ENCODE measurements at regions not wholly inside any gene's neighbourhood (a gene's known extent, or its start where the extent isn't known, plus 50 kb on each side); places are given as distances from the start of the nearest gene placed in this dataset.

GRCh38 chr12:46680506-46680905 lies 145.3 kb downstream of the SLC38A4 start:
- H3K9me3 ChIP-seq, result no peaks in the 10 kb centered on the region
- CTCF ChIA-PET, result interaction anchor here (1.0 kb wide), 1 partner anchor 556 kb away, joined by 3 read pairs; no protein-coding TSS in a partner anchor
- H4K20me1 ChIP-seq (ENCODE audit: insufficient read depth), result no peaks in the 10 kb centered on the region
- no peak overlapping the region for H3K9ac ChIP-seq
- H3K4me2 ChIP-seq, result no peak overlapping the region
- POLR2A ChIA-PET, result no interaction called here
- WGBS (ENCODE audit: low lambda C conversion rate), result 7% methylated on average over 1 of the region's 1 CpG
- no peak for DNase-seq
- no peaks in the 10 kb centered on the region for H3K36me3 ChIP-seq (replicated peaks in 1 of 2; ENCODE audit: control insufficient read depth in 1 of 2, insufficient read depth in 2 of 2, low read length in 1 of 2)
- peaks cover 0 to 21% of the 10 kb centered on the region in 2 experiments; a peak in 1 of 4 replicates for H3K4me1 ChIP-seq (ENCODE audit: control insufficient read depth in 1 of 2, insufficient read depth in 2 of 2, low read depth in 1 of 2, low read length in 1 of 2)
- TF ChIP-seq ELF1 (IDR thresholded peaks at IDR 0.05), result no peak
- no peak for TF ChIP-seq RAD21 (IDR thresholded peaks at IDR 0.05; ENCODE audit: low read length)
- TF ChIP-seq USF2 (IDR thresholded peaks at IDR 0.05; ENCODE audit: borderline replicate concordance, low read depth, low read length), result no peak
- TF ChIP-seq MAX (IDR thresholded peaks at IDR 0.05; ENCODE audit: low read depth), result no peak
- TF ChIP-seq IRF3 (IDR thresholded peaks at IDR 0.05; ENCODE audit: low read depth, low read length), result no peak
- TF ChIP-seq EP300 (IDR thresholded peaks at IDR 0.05; ENCODE audit: borderline replicate concordance in 1 of 2, low read depth in 1 of 2, low read length in 1 of 2), result no peak
- no peak for TF ChIP-seq USF1 (IDR thresholded peaks at IDR 0.05; ENCODE audit: borderline replicate concordance, low read depth)
- H3F3A ChIP-seq (replicated peaks; ENCODE audit: insufficient read depth), result no peaks in the 10 kb centered on the region
- H3K27ac ChIP-seq (ENCODE audit: low read depth in 2 of 2, low read length in 1 of 2), result no peak overlapping the region; a peak in 1 of 4 replicates
- no peak overlapping the region for H3K4me3 ChIP-seq (ENCODE audit: low read depth in 2 of 2, low read length in 1 of 2)
- H3K9me2 ChIP-seq, result no peaks in the 10 kb centered on the region
- no peaks in the 10 kb centered on the region for H3K27me3 ChIP-seq (ENCODE audit: insufficient read depth)
- no peak overlapping the region for H2AFZ ChIP-seq (ENCODE audit: low read depth)
- H3K79me2 ChIP-seq (ENCODE audit: insufficient read depth), result no peaks in the 10 kb centered on the region

GRCh38 chr12:46679754-46680153 lies 146.0 kb downstream of the SLC38A4 start:
- CTCF ChIA-PET, result no interaction called here
- Histone ChIP-seq H3K4me2 (no peak overlapping the region), H3K9ac (no peak overlapping the region), H2AFZ (ENCODE audit: low read depth) (no peak overlapping the region), H3K36me3 (replicated peaks in 1 of 2; ENCODE audit: control insufficient read depth in 1 of 2, insufficient read depth in 2 of 2, low read length in 1 of 2) (no peaks in the 10 kb centered on the region), H4K20me1 (ENCODE audit: insufficient read depth) (no peaks in the 10 kb centered on the region), H3K9me3 (no peaks in the 10 kb centered on the region), H3K4me3 (ENCODE audit: low read depth in 2 of 2, low read length in 1 of 2) (no peak overlapping the region), H3K79me2 (ENCODE audit: insufficient read depth) (no peaks in the 10 kb centered on the region), H3K27me3 (ENCODE audit: insufficient read depth) (no peaks in the 10 kb centered on the region), H3K27ac (ENCODE audit: low read depth in 2 of 2, low read length in 1 of 2) (no peak overlapping the region), H3F3A (replicated peaks; ENCODE audit: insufficient read depth) (no peaks in the 10 kb centered on the region), H3K4me1 (ENCODE audit: control insufficient read depth in 1 of 2, insufficient read depth in 2 of 2, low read depth in 1 of 2, low read length in 1 of 2) (peaks cover 0 to 26% of the 10 kb centered on the region in 2 experiments; a peak in 1 of 4 replicates), H3K9me2 (no peaks in the 10 kb centered on the region)
- POLR2A ChIA-PET, result no interaction called here
- 24% methylated on average over 3 of the region's 3 CpGs for WGBS (ENCODE audit: low lambda C conversion rate)
- no peak for DNase-seq
- TF ChIP-seq GABPA (IDR thresholded peaks at IDR 0.05; ENCODE audit: low read depth) (no peak), RAD21 (IDR thresholded peaks at IDR 0.05; ENCODE audit: low read length) (no peak), YY1 (IDR thresholded peaks at IDR 0.05; ENCODE audit: low read depth) (no peak), POLR2AphosphoS5 (IDR thresholded peaks at IDR 0.05; ENCODE audit: low read depth, low read length) (no peak), MXI1 (IDR thresholded peaks at IDR 0.05; ENCODE audit: low read depth, low read length) (no peak), FOSL2 (IDR thresholded peaks at IDR 0.05; ENCODE audit: borderline replicate concordance, low read depth) (no peak), MEF2A (IDR thresholded peaks at IDR 0.05; ENCODE audit: borderline replicate concordance, low read depth) (no peak), FOXJ3 (CRISPR knock-in tag; IDR thresholded peaks at IDR 0.05) (no peak), PBX3 (IDR thresholded peaks at IDR 0.05) (no peak), ZBTB33 (IDR thresholded peaks at IDR 0.05; ENCODE audit: borderline replicate concordance, low read depth) (no peak), RXRA (IDR thresholded peaks at IDR 0.05; ENCODE audit: borderline replicate concordance, low read depth) (no peak), EZH2phosphoT487 (IDR thresholded peaks at IDR 0.05; ENCODE audit: borderline replicate concordance, low read depth) (no peak), CTCF (IDR thresholded peaks at IDR 0.05) (no peak), ELF1 (IDR thresholded peaks at IDR 0.05) (no peak), TAF1 (IDR thresholded peaks at IDR 0.05; ENCODE audit: borderline replicate concordance, low read depth, low read length) (no peak), RFX5 (IDR thresholded peaks at IDR 0.05; ENCODE audit: low read length) (no peak)
